SJSA1 (cell line): ENCODE measurements at regions not wholly inside any gene's neighbourhood (a gene's known extent, or its start where the extent isn't known, plus 50 kb on each side); places are given as distances from the start of the nearest gene placed in this dataset.
"Not testable (repeated sequence)": the region's sequence is repeated elsewhere in the genome, so short reads cannot be mapped to it uniquely, and the experiment has no call there.

ENCODE experiments used
- DNase-seq, 2 experiments: peaks; one replicate each; pipeline ENCODE4 v3.0.0-alpha.2; 2015 to 2020; ENCODE audit warnings: low spot score in 2 of 2, low read depth in 1 of 2
- H3K27ac ChIP-seq: fragments of 250-450 bp; sonication (Bioruptor Pico); 2 replicates; pipeline ENCODE4 v1.5.1; 2020; ENCODE audit warnings: mild to moderate bottlenecking, moderate library complexity
- H3K27me3 ChIP-seq: fragments of 250-450 bp; sonication (Bioruptor Pico); replicated peaks from 2 replicates; pipeline ENCODE4 v1.5.1; 2020; ENCODE audit warnings: mild to moderate bottlenecking, moderate library complexity
- H3K36me3 ChIP-seq: fragments of 250-450 bp; sonication (Bioruptor Pico); 2 replicates; pipeline ENCODE4 v1.5.1; 2020; ENCODE audit warnings: mild to moderate bottlenecking
- H3K4me1 ChIP-seq: fragments of 250-450 bp; sonication (Bioruptor Pico); replicated peaks from 2 replicates; pipeline ENCODE4 v1.6.1; 2021; ENCODE audit warnings: mild to moderate bottlenecking
- H3K4me3 ChIP-seq: fragments of 250-450 bp; sonication (Bioruptor Pico); 2 replicates; pipeline ENCODE4 v1.5.1; 2020; ENCODE audit warnings: mild to moderate bottlenecking
- H3K9me3 ChIP-seq: fragments of 250-450 bp; sonication (Bioruptor Pico); replicated peaks from 2 replicates; pipeline ENCODE4 v1.5.1; 2020; ENCODE audit warnings: mild to moderate bottlenecking

DNA sequence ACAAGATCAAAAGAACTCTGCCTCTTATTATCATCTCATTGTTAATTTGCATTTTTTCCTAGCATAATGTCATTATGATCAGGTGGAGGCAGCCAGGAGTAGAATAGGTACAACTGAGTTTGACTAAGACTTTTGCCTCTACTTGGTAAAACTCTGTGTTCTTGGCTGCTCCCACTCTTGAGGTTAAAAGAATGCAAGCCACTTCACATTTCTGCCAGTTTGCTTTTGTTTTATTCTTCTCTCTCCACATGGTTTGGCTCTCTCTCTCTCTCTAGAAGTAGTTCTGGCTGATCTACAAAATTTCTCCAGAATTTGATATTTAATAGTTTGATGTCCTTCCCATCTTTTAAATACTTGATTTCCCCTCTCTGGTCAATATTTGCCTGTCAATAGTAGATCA, 170.7 kb upstream of the E2F7 start:
- H3K36me3 ChIP-seq, result no peaks in the 10 kb centered on the region
- peaks cover 5% of the 10 kb centered on the region; the same call in 1 of the 2 replicates for H3K4me1 ChIP-seq
- no peak for DNase-seq
- no peak overlapping the region for H3K27ac ChIP-seq
- no peaks in the 10 kb centered on the region for H3K9me3 ChIP-seq
- H3K27me3 ChIP-seq, result no peaks in the 10 kb centered on the region; the same call in 1 of the 2 replicates
- H3K4me3 ChIP-seq, result no peak overlapping the region

DNA sequence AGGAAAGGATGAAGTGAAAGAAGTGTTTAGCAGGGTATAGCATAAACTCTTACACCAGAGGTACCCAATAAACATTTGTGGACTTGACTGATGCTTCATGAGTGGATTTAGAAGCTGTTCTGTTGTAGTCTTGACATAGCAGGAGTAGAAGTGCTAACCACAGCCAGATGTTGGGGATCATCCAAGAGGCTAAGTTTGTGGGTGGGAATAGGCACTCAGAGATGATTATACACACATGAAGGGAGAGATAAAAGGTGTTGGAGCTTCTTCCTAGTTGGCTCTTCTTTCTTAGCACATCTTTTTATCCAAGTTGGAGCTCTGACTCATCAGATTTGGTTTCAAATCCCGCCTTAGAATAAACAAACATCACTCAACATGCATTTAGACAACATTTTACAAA, 166.7 kb upstream of the E2F7 start:
- Histone ChIP-seq H3K4me3 (no peak overlapping the region), H3K27ac (no peak overlapping the region), H3K9me3 (no peaks in the 10 kb centered on the region), H3K27me3 (no peaks in the 10 kb centered on the region; the same call in 1 of the 2 replicates), H3K36me3 (no peaks in the 10 kb centered on the region), H3K4me1 (peaks cover 5% of the 10 kb centered on the region; the same call in 1 of the 2 replicates)
- no peak for DNase-seq

- Histone ChIP-seq H3K4me1 (peaks cover 5% of the 10 kb centered on the region; the same call in 1 of the 2 replicates), H3K27ac (no peak overlapping the region), H3K4me3 (no peak overlapping the region), H3K9me3 (no peaks in the 10 kb centered on the region), H3K36me3 (no peaks in the 10 kb centered on the region), H3K27me3 (no peaks in the 10 kb centered on the region)
- DNase-seq, result no peak
Measured at GRCh38 chr12:77231501-77231918, 166.1 kb upstream of the E2F7 start.

DNA sequence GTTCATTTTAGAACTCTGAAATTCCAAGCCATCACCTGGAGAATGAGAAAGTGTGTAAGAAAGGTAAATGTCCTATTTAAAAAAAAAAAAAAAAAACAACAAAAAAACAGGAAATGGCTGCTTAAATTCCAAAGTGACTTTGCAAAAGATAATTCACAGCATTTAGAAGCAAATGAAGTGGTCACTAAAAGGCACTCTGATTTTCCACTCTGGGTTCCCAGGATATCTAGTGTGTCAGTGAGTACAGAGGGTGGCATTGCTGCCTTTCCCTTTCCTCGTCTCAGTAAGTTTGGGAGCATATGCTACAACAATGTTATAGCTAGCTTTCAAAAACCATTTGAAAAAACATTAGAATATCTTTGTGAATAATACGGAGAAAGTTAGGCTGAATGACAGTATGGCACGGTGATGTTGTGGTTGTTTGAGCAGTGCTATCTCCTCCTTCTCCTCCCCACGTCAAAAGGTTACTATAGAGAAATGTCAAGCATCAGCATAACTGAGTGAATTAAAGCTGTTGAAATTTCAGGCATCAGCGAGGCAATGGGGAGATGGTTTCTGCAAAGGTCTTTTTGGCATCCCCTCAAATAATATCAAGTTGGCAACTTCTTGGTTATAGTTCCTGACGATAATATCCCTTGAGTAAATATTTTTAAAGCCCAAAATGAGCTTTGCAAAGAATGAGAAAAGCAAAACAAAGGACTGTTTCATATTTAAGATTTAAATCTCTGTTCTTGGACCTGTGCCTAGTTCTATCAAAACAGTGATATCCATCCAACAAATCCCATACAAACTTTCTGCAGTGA, 164.5 kb upstream of the E2F7 start:
- H3K36me3 ChIP-seq, result no peaks in the 10 kb centered on the region
- H3K27me3 ChIP-seq, result no peaks in the 10 kb centered on the region
- H3K4me3 ChIP-seq, result no peak overlapping the region
- H3K4me1 ChIP-seq, result peaks cover 5% of the 10 kb centered on the region; the same call in 1 of the 2 replicates
- DNase-seq, result no peak
- no peak overlapping the region for H3K27ac ChIP-seq
- H3K9me3 ChIP-seq, result no peaks in the 10 kb centered on the region

GRCh38 chr12:77228376-77228775, 163.0 kb upstream of the E2F7 start:
- H3K4me1 ChIP-seq, result peaks cover 5% of the 10 kb centered on the region; the same call in 1 of the 2 replicates
- H3K36me3 ChIP-seq, result no peaks in the 10 kb centered on the region
- H3K4me3 ChIP-seq, result no peak overlapping the region
- no peak for DNase-seq
- H3K27me3 ChIP-seq, result no peaks in the 10 kb centered on the region
- H3K9me3 ChIP-seq, result no peaks in the 10 kb centered on the region
- no peak overlapping the region for H3K27ac ChIP-seq

DNA sequence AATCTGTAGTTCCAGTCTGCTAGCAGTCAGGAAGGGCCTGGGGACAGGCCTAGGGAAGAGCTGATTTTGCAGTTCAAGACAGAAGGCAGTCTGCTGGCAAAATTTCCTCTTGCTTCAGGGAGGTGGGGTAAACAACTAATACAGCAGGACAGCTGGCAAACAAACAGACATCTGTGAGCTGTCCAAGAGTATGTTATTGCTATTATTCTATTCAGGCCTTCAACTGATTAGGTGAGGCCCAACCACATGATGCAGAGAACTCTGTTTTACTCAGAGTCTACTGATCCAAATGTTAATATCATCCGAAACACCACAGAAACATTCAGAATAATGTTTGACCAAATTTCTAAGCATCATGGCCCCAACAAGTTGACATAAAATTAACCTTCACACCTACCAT, 161.0 kb upstream of the E2F7 start:
- Histone ChIP-seq H3K4me1 (no peaks in the 10 kb centered on the region), H3K36me3 (no peaks in the 10 kb centered on the region), H3K4me3 (no peak overlapping the region)

DNA sequence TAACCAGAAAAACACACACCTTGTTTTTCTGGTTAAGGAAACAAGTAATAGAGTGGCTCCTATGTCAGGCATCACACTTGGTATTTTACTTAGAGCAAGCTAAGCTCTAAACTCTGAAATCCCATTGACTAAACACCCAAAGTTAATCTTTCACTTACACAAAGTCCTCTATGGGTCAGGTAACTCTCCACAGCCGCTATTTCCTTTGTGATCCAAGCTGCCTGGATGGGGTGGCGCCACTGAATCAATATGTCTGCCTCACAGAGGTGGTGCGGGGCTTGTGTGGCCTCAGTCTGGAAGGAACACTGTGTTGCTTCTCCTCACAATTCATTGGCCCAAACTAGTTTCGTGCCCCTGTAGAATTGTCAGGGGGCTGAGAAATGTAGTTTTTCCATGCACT, 160.0 kb upstream of the E2F7 start:
- no peak for DNase-seq
- H3K4me1 ChIP-seq, result no peaks in the 10 kb centered on the region
- H3K27me3 ChIP-seq, result no peaks in the 10 kb centered on the region
- no peak overlapping the region for H3K4me3 ChIP-seq
- H3K36me3 ChIP-seq, result no peaks in the 10 kb centered on the region
- no peaks in the 10 kb centered on the region for H3K9me3 ChIP-seq
- H3K27ac ChIP-seq, result no peak overlapping the region

More for the DNA sequence above, 161.0 kb upstream of the E2F7 start:
- no peak for DNase-seq
- Histone ChIP-seq H3K27me3 (no peaks in the 10 kb centered on the region), H3K9me3 (no peaks in the 10 kb centered on the region), H3K27ac (no peak overlapping the region)

- no peaks in the 10 kb centered on the region for H3K9me3 ChIP-seq
Measured at GRCh38 chr12:77224346-77224745, 159.0 kb upstream of the E2F7 start.

GRCh38 chr12:77222336-77222735, 157.0 kb upstream of the E2F7 start:
- Histone ChIP-seq H3K4me3 (no peak overlapping the region), H3K27ac (no peak overlapping the region), H3K36me3 (no peaks in the 10 kb centered on the region), H3K27me3 (no peaks in the 10 kb centered on the region), H3K4me1 (no peaks in the 10 kb centered on the region), H3K9me3 (no peaks in the 10 kb centered on the region)
- no peak for DNase-seq

More at GRCh38 chr12:77224346-77224745, 159.0 kb upstream of the E2F7 start:
- DNase-seq, result no peak
- H3K4me1 ChIP-seq, result no peaks in the 10 kb centered on the region
- H3K36me3 ChIP-seq, result no peaks in the 10 kb centered on the region
- no peaks in the 10 kb centered on the region for H3K27me3 ChIP-seq
- no peak overlapping the region for H3K27ac ChIP-seq
- no peak overlapping the region for H3K4me3 ChIP-seq

DNA sequence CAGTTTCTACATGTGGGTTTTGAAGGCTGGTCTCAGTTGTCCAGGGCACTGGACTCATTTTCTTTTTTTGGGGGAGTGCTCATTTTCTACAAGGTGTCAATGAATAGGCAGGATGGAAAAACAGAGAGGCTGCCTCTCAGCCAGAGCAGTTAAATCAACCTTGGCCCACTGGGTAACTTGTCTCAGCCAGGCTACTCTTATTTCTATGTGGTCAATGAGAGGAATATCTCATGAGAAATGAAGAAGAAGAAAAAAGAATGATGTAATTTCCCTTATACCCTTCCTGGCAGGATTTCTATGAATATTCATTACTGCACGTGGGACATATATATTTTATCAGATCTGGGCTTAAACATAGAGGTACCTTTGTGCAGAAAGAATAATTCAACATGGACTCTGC, 155.2 kb upstream of the E2F7 start:
- H3K27me3 ChIP-seq, result no peaks in the 10 kb centered on the region
- H3K4me1 ChIP-seq, result no peaks in the 10 kb centered on the region
- H3K4me3 ChIP-seq, result no peak overlapping the region
- H3K27ac ChIP-seq, result no peak overlapping the region
- no peak for DNase-seq
- H3K36me3 ChIP-seq, result no peaks in the 10 kb centered on the region
- H3K9me3 ChIP-seq, result no peaks in the 10 kb centered on the region

GRCh38 chr12:77218278-77218677, 152.9 kb upstream of the E2F7 start:
- H3K27me3 ChIP-seq, result no peaks in the 10 kb centered on the region
- no peak for DNase-seq
- no peaks in the 10 kb centered on the region; the same call in 1 of the 2 replicates for H3K4me1 ChIP-seq
- no peaks in the 10 kb centered on the region for H3K9me3 ChIP-seq
- H3K36me3 ChIP-seq, result no peaks in the 10 kb centered on the region
- H3K27ac ChIP-seq, result no peak overlapping the region
- H3K4me3 ChIP-seq, result no peak overlapping the region

DNA sequence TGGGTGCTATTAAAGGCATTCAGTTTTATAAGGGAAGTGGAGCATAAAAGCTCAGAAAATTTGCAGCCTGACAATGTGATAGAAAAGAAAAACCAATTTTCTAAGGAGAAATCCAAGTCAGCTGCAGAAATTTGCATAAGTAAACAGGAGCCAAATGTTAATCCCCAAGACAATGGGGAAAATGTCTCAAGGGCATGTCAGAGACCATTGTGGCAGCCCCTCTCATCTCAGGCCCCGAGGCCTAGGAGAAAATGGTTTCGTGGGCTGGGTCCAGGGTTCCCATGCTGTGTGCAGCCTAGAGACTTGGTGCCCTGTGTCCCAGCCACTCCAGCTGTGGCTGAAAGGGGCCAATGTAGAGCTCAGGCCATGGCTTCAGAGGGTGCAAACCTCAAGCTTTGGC, 150.8 kb upstream of the E2F7 start:
- not testable (repeated sequence) for H3K27ac ChIP-seq, H3K27me3 ChIP-seq, H3K9me3 ChIP-seq, DNase-seq, H3K4me3 ChIP-seq, H3K36me3 ChIP-seq, H3K4me1 ChIP-seq

DNA sequence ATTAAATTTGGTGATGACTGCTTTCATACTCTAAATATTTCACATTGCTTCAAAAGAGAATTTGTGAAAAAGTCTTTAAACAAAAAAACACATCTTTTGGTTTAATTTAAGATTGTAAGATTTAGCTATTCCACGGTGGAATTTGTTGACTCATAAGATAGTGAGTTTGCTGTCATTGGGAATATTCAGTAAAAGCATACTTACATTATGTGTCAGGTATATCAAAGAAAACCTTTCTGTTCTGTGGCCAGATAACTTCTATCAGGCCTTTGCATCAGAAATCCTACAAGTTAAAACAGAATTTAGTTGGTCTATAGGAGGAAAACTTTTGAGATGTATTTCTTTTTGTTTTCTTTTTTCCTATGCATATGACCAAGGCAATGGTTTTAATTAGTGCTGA, 148.8 kb upstream of the E2F7 start:
- Histone ChIP-seq H3K36me3 (no peaks in the 10 kb centered on the region), H3K27ac (no peak overlapping the region), H3K27me3 (no peaks in the 10 kb centered on the region), H3K4me1 (no peaks in the 10 kb centered on the region; the same call in 1 of the 2 replicates), H3K9me3 (no peaks in the 10 kb centered on the region), H3K4me3 (no peak overlapping the region)
- DNase-seq, result no peak

- Histone ChIP-seq H3K4me1 (no peaks in the 10 kb centered on the region; the same call in 1 of the 2 replicates), H3K36me3 (no peaks in the 10 kb centered on the region), H3K27ac (no peak overlapping the region), H3K9me3 (no peaks in the 10 kb centered on the region), H3K4me3 (no peak overlapping the region), H3K27me3 (no peaks in the 10 kb centered on the region)
- no peak for DNase-seq
Measured at GRCh38 chr12:77213319-77213718, 147.9 kb upstream of the E2F7 start.
